NOMO-1 (cell line): ENCODE measurements at regions not wholly inside any gene's neighbourhood (a gene's known extent, or its start where the extent isn't known, plus 50 kb on each side); places are given as distances from the start of the nearest gene placed in this dataset.
A peak's percentile ranks its signal among the peaks of the same experiment; 100 is the strongest.
"Not testable (repeated sequence)": the region's sequence is repeated elsewhere in the genome, so short reads cannot be mapped to it uniquely, and the experiment has no call there.

Source experiments
- DNase-seq, 2 experiments: peaks; one replicate each; lab custom pipeline; 2025; ENCODE audit not compliant: unreplicated experiment in 2 of 2; lab: John Stamatoyannopoulos, UW

DNA sequence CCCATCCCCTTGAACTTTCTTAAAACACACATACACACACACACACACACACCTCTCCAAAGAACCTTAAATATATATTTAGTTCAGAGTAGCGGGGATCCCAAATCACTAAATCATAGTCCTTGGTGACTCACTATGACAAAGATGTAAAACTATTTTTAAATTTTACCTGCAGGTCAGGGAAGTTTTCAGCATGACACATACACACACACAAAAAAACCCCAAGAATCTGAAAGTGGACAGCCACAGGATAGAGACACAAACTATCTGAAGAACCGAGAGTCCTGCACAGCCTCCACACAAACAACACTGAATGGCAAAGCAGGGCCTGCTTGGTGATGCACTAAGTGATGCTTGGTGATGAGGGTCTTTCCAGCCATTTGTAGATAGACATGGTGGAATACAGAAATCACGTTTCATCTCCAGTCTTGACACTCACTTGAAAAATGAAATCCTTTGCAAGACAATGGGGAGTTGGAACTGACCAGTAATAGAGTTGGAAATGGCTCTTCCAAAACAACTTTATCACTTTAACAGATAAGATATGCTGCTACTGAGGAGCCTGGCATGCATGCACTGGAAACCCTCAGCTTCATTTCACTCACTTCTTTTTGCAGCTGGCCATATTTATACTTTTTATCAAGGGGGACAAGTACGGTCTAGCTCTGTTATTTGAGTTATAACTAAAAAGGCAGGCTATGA is 307.3 kb downstream of the RAPGEF2 start:
- no peak for DNase-seq

DNA sequence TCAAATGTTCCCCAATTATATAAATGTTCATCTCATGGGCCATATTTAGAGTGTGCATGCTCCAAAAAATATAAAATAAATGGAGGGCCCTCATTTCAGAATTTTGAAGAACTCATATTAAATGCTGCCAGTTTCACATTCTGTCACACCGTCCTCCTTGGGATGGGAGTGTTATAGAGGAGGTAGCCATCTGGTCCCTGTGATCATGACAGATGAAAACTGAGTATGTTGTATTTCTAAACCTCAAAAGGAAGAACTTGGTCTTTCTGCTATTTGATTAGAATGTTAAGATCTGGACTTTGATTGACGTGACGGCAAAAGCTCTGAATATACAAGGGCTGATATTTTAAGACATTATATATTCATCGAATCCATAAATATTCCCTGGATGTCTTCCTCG is 308.0 kb downstream of the RAPGEF2 start:
- no peak for DNase-seq

GRCh38 chr4:159413306-159413943 is 310.5 kb downstream of the RAPGEF2 start:
- no peak for DNase-seq

- DNase-seq = no peak
Measured at GRCh38 chr4:159414305-159414704, 311.4 kb downstream of the RAPGEF2 start.

- DNase-seq = no peak
Measured at GRCh38 chr4:159416073-159416472, 313.2 kb downstream of the RAPGEF2 start.

DNA sequence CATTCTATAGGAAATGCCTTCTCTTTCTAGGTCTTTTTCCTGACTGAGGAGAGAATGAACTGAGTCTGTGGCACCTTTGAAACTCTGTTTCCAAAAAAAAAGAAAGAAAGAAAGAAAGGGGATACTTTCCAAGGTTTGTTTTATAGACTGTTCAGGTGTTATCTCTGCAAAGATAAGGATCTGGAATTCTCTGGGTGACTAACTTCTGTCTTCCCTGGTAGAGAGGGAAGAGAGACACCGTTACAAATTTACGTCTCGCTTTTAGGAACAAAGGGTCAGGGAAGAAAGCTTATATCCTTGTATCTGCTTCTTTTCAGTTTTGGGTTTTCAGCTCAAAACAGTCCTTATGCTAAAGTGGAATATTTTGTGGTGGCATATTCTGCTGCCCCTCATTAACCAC is 314.1 kb downstream of the RAPGEF2 start:
- no peak for DNase-seq

DNA sequence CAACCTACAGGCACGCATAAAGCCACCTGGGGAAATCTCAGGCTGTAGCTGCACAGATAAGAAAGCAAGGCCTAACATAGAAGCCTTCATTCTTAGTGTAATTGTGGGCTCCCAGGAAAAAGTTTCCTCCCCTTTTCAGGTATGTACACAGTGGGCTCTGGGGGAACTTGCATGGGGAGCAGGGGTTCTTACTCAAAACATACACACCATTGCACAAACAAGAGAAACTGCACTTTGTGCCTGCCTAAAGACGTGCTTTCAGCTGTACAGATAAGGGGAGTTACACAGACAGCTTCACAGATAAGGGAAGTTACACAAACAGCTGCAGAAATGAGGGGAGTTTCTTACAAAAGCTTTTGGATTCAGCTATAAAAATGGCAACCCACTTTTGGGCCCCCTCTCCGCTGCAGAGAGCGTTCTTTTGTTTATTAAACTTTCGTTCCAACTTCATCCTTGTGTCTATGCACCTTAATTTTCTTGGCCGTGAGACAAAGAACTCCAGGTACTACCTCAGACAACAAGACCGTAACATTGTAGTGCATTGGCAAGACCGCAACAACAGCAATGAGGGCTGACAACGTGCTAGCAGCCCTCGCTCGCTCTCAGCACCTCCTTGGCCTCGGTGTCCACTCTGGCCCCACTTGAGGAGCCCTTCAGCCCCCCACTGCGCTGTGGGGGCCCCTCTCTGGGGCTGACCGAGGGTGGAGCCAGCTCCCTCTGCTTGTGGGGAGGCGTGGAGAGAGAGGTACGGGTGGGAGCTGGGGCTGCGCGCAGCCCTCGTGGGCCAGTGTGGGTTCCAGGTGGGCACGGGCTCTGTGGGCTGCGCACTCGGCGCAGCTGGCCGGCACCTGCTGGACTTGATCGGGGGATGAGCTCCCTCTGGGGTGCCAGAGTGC is 317.5 kb downstream of the RAPGEF2 start:
- no peak for DNase-seq

GRCh38 chr4:159421058-159421419 is 318.2 kb downstream of the RAPGEF2 start:
- not testable (repeated sequence) for DNase-seq

GRCh38 chr4:159422019-159422418 is 319.1 kb downstream of the RAPGEF2 start:
- peak; percentile 12 to 68 for DNase-seq

DNA sequence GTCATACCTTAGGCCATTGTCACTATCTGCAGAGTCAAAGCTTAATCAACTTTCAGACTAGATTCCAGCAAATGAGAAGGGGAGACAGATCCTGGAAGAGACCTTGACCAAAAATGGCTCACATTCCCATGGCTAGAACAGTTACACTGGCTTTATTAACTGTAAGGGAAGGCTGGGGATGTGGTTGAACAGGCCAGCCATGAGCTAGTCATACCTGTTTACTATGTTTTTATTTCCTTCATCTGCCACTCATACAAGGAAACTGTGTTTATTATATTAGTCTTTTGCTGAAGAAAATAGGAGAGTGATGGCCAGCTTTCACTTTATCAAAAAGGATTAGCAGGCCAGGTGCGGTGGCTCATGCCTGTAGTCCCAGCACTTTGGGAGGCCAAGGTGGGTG is 319.7 kb downstream of the RAPGEF2 start:
- no peak for DNase-seq

DNA sequence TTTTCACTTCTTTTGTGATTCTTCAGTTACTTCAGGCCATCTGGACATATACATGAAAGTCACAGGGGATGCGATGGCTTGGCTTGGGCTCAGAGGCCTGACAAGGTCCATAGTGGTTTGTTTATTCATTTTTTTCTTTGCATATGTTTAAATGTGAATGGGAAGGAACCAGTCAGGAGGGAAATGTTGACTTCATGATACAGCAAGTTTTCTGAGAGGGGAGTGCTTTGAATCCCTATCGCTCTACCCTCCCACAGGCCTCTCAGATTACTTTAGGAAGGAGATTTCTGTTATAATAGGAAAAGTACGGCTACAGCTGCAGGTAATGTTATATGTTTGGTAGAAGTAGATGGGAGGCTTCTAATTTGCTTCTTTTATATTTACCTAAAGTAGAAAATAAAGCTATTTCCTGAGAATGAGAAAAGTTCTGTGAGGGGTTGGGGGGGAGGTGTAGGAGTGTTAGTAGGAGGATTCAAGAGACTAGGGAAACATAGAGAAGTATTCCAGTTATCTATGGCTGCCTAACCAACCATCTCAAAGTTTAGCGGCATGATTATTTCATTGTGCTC is 322.9 kb downstream of the RAPGEF2 start:
- no peak for DNase-seq

DNA sequence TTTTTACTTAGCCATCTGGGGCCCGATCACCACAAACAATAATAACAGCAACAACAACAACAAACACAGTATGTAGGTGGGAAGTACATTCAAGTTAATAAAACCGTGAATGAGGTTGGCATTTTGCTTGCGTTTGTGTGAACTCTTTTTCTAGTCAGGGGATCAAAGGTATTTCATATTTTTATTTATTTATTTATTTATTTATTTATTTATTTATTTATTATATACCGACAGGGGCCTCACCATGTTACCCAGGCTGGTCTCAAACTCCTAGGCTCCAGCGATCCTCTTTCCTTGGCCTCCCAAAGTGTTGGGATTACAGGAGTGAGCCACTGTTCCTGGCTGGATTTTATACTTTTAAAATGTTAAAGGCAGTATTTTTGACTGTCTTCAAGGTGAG is 325.4 kb downstream of the RAPGEF2 start:
- DNase-seq = no peak

GRCh38 chr4:159428975-159429692 is 326.3 kb downstream of the RAPGEF2 start:
- peak in 1 of 2 experiments; percentile 40 for DNase-seq

DNA sequence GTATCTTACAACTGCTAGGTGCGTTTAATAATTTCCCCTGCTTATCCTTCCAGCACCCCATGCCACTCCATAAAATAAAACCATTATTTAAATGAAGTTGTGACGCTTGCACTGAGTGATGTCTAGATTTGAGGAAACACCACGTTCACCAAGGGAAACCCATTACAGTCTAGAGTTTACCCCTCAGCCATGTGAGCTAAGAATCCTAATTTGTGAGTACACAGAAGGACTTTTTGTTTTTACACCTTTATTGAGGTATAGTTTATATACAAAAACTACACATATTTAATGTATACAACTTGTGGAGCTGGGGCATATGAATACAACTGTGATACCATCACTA is 326.8 kb downstream of the RAPGEF2 start:
- DNase-seq = peak in 1 of 2 experiments; percentile 43

GRCh38 chr4:159430896-159431295 is 328.0 kb downstream of the RAPGEF2 start:
- no peak for DNase-seq

GRCh38 chr4:159432436-159432835 is 329.6 kb downstream of the RAPGEF2 start:
- DNase-seq = no peak

DNA sequence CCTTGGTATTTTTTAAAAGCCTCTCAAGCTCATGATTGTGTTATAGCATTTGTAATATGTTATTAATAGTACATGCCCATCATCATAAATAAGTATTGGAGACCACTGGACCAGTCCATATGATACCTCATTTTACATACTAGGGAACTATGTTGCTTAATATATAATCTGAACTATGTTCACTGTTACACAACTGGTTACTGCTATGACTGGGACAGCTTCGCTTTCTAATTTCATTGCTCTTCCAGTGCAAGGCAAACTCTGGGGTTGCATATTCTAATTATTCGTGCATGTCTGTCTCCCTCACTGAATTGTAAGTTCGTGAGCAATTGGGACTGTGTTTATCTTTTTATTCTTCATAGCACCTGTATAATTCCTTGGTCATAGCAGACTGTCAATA is 330.5 kb downstream of the RAPGEF2 start:
- DNase-seq = no peak

DNA sequence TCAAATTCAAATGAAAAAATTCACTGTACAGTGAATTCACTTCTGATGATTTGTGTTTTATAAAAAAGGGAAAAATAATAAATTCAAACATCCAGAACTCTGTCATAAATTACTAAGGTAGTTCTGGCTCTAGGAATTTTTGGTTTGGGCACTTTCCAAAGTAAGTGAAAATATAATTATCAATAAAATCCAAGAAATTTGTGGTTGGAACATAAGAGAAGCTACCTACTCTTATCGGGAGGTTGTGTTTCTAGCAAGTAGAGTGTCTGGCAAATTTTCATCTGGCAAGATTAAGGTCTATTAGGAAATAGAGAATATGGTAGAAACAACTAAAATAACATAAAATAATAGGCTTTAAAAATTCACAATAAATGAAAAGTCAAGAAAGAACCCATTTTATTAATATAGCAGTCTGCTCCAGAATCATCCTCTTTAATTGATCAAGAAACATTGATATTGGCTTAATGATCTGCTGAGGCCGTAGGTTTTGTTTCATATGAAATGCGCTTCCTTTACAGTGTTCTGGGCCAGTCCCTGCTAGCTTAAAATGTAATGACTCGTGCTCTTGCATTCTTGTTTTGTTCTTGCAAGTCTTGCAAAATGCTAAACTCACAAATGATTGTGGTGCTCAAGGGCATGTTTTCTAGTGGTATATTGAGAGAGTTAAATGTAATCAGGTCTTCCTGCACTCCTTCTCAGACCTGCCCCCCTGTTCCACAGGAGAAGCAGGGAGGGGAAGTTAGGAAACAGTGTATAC is 331.4 kb downstream of the RAPGEF2 start:
- DNase-seq = no peak

- no peak for DNase-seq
Measured at GRCh38 chr4:159434871-159435241, 332.0 kb downstream of the RAPGEF2 start.

- DNase-seq = peak in 1 of 2 experiments; percentile 50
Measured at GRCh38 chr4:159435561-159436023, 332.7 kb downstream of the RAPGEF2 start.
